Cardiac muscle cell (in vitro differentiated cells and primary cell): ENCODE measurements at regions not wholly inside any gene's neighbourhood (a gene's known extent, or its start where the extent isn't known, plus 50 kb on each side); places are given as distances from the start of the nearest gene placed in this dataset.

Experiments
- DNase-seq, 2 donors: peaks; one replicate each; pipeline versions ENCODE4 v3.0.0 to v3.0.0-alpha.2; 2010 to 2017; ENCODE audit warnings: low read depth in 1 of 2, low spot score in 1 of 2
- H3K27ac ChIP-seq: fragments of 200-600 bp; sonication (generic); 2 replicates; pipeline ENCODE4 v1.5.1; 2016
- H3K27me3 ChIP-seq: fragments of 200-600 bp; sonication (generic); 2 replicates; pipeline ENCODE4 v1.6.0; 2016; ENCODE audit warnings: control low read depth
- H3K36me3 ChIP-seq: fragments of 200-600 bp; sonication (generic); 2 replicates; pipeline ENCODE4 v1.5.1; 2016; ENCODE audit warnings: control low read depth
- H3K4me1 ChIP-seq: fragments of 200-600 bp; sonication (generic); 2 replicates; pipeline ENCODE4 v1.8.1; 2017; ENCODE audit warnings: low read depth, mild to moderate bottlenecking, mixed run types
- H3K4me3 ChIP-seq: fragments of 200-600 bp; sonication (generic); 2 replicates; pipeline ENCODE4 v1.5.1; 2016; ENCODE audit warnings: mild to moderate bottlenecking
- H3K9me3 ChIP-seq: fragments of 200-600 bp; sonication (generic); 2 replicates; pipeline ENCODE4 v1.5.1; 2017; ENCODE audit warnings: low read depth, mild to moderate bottlenecking, control low read depth
- CTCF ChIP-seq: IDR thresholded peaks from 2 replicates; pipeline ENCODE4 v1.5.1; 2012; ENCODE audit warnings: low read depth, mild to moderate bottlenecking, low read length

GRCh38 chr14:98623788-98624415, 648.1 kb downstream of the BCL11B start:
- H3K27ac ChIP-seq, result no peak overlapping the region
- H3K36me3 ChIP-seq, result no peaks in the 10 kb centered on the region
- H3K27me3 ChIP-seq, result no peaks in the 10 kb centered on the region
- TF ChIP-seq CTCF, result no peak
- DNase-seq, result no peak
- no peaks in the 10 kb centered on the region for H3K9me3 ChIP-seq
- H3K4me3 ChIP-seq, result no peak overlapping the region
- no peaks in the 10 kb centered on the region for H3K4me1 ChIP-seq

GRCh38 chr14:98633380-98633779, 638.6 kb downstream of the BCL11B start:
- peak in 1 of 2 donors; percentile 8 for DNase-seq
- TF ChIP-seq CTCF, result no peak

GRCh38 chr14:98634043-98634820, 637.8 kb downstream of the BCL11B start:
- Histone ChIP-seq H3K27ac (no peak overlapping the region), H3K4me3 (no peak overlapping the region), H3K9me3 (no peaks in the 10 kb centered on the region), H3K4me1 (no peaks in the 10 kb centered on the region), H3K36me3 (no peaks in the 10 kb centered on the region), H3K27me3 (no peaks in the 10 kb centered on the region)
- TF ChIP-seq CTCF, result no peak
- no peak for DNase-seq

More at GRCh38 chr14:98633380-98633779, 638.6 kb downstream of the BCL11B start:
- Histone ChIP-seq H3K9me3 (no peaks in the 10 kb centered on the region), H3K4me1 (no peaks in the 10 kb centered on the region), H3K27ac (no peak overlapping the region), H3K36me3 (no peaks in the 10 kb centered on the region), H3K4me3 (no peak overlapping the region), H3K27me3 (no peaks in the 10 kb centered on the region)

GRCh38 chr14:98638366-98638765, 633.6 kb downstream of the BCL11B start:
- Histone ChIP-seq H3K9me3 (no peaks in the 10 kb centered on the region), H3K4me1 (no peaks in the 10 kb centered on the region), H3K4me3 (no peak overlapping the region), H3K27me3 (no peaks in the 10 kb centered on the region), H3K27ac (no peak overlapping the region), H3K36me3 (no peaks in the 10 kb centered on the region)
- no peak for TF ChIP-seq CTCF
- DNase-seq, result no peak

GRCh38 chr14:98647754-98648153, 624.2 kb downstream of the BCL11B start:
- no peaks in the 10 kb centered on the region for H3K4me1 ChIP-seq
- H3K9me3 ChIP-seq, result no peaks in the 10 kb centered on the region
- DNase-seq, result no peak
- no peaks in the 10 kb centered on the region for H3K36me3 ChIP-seq
- H3K27me3 ChIP-seq, result no peaks in the 10 kb centered on the region
- TF ChIP-seq CTCF, result no peak
- no peak overlapping the region for H3K4me3 ChIP-seq
- no peak overlapping the region for H3K27ac ChIP-seq
